C4-2B (cell line): ENCODE measurements at regions not wholly inside any gene's neighbourhood (a gene's known extent, or its start where the extent isn't known, plus 50 kb on each side); places are given as distances from the start of the nearest gene placed in this dataset.

Experiments
- CTCF ChIP-seq: fragments of 450-650 bp; conservative IDR thresholded peaks from 2 replicates; pipeline ENCODE4 v1.5.1; 2017; ENCODE audit warnings: mild to moderate bottlenecking
- ZFX ChIP-seq: fragments of 450-650 bp; IDR thresholded peaks from 2 replicates; pipeline ENCODE4 v1.6.1; 2017

GRCh38 chr10:9656386-9656785 is 1361.3 kb upstream of the CELF2 start:
- no peak for TF ChIP-seq CTCF
- no peak for TF ChIP-seq ZFX
